ENCODE measurements at regions not wholly inside any gene's neighbourhood (a gene's known extent, or its start where the extent isn't known, plus 50 kb on each side); places are given as distances from the start of the nearest gene placed in this dataset.
"Not testable (repeated sequence)": the region's sequence is repeated elsewhere in the genome, so short reads cannot be mapped to it uniquely, and the experiment has no call there.

DNA sequence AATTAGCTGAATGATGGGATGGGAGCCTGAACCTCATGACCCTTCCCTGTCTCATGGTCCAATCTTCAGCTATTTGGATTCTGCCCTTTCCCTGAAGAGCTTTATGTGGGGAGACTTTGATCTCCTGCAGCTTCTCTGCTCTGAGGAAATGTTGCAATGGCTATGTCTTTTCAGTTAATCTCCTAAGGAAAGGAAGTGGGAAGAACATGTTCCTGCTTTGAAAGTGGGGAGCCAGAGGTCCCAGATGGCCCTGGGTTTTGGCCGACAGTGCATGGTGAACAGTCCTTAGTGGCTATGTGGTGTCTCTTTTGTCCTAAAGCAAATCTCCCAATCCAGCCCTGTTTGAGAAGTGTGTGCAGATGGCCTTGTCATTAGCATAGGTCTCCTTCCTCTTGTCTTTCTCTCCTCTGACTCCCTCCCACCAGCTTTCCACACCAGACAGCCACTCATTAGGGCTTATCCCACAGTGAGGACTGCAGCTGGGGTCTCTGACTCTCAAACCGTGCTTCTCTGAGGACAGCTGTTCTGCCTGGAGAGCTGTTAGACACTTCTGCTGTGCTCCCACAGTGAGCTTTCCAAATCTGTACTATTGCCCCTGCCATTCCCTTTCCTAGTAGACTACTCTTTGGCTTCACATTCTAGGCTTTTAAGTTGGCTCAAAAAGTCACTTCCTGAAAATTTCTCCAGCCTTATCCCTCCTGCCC lies 365.8 kb upstream of the UMPS start:
- Histone ChIP-seq H3K4me3 (ENCODE audit: low read depth, low read length) (no peak overlapping the region), H3K36me3 (ENCODE audit: insufficient read depth) (no peaks in the 10 kb centered on the region), H3K4me1 (ENCODE audit: insufficient read depth) (no peaks in the 10 kb centered on the region), H3K27ac (ENCODE audit: low read depth) (no peak overlapping the region)
- WGBS: 77% methylated on average over 2 of the region's 2 CpGs
- DNase-seq (ENCODE audit: extremely low spot score): no peak

DNA sequence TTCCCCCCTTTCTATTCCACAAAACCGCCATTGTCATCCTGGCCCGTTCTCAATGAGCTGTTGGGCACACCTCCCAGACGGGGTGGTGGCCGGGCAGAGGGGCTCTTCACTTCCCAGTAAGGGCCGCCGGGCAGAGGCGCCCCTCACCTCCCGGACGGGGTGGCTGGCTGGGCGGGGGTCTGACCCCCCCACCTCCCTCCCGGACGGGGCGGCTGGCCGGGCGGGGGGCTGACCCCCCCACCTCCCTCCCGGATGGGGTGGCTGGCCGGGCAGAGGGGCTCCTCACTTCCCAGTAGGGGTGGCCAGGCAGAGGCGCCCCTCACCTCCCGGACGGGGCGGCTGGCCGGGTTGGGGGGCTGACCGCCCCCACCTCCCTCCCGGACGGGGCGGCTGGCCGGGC lies 363.6 kb upstream of the UMPS start:
- not testable (repeated sequence) for H3K36me3 ChIP-seq (ENCODE audit: insufficient read depth); DNase-seq (ENCODE audit: extremely low spot score); H3K27ac ChIP-seq (ENCODE audit: low read depth); H3K4me3 ChIP-seq (ENCODE audit: low read depth, low read length); H3K4me1 ChIP-seq (ENCODE audit: insufficient read depth)
- WGBS: 95% methylated on average over 14 of the region's 27 CpGs

DNA sequence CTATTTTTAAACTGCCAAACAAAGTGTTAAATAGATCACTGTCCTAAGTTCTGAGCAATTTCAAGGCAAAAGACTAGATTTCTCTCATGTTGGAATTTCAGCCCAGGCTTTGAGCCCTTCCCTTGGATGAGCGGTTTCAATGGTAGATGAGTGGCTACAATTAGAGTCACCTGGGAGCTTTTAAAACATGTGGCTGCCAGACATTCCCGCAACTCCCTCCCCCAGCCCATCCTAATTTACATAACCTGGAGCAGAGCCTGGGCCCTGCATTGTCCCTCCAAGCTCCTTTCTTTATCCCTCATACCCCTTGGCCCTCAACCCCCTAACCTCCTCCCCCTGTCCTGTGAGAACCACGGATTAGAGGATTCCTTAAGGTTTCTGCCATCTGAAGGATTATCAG lies 357.5 kb upstream of the UMPS start:
- no peak overlapping the region for H3K27ac ChIP-seq (ENCODE audit: low read depth)
- H3K4me1 ChIP-seq (ENCODE audit: insufficient read depth): no peaks in the 10 kb centered on the region
- no peaks in the 10 kb centered on the region for H3K36me3 ChIP-seq (ENCODE audit: insufficient read depth)
- WGBS: 72% methylated on average over 3 of the region's 3 CpGs
- H3K4me3 ChIP-seq (ENCODE audit: low read depth, low read length): no peak overlapping the region
- no peak for DNase-seq (ENCODE audit: extremely low spot score)

DNA sequence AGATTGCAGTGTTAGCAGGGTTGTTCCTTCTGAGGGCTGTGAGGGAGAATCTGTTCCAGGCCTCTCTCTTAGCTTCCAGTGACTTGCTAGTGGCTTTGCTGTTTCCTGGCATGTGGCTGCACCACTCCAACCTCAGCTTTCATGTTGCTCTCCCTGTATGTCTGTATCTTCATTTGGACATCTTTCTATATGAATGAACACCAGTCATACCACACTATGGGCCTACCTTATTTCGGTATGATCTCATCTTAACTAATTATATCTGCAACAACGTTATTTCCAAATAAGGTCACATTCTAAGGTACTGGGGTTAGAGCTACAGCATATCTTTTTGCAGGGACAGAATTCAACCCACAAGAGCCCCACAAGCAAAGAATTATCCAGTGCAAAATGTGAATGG lies 356.7 kb upstream of the UMPS start:
- 86% methylated on average over 2 of the region's 2 CpGs for WGBS
- Histone ChIP-seq H3K27ac (ENCODE audit: low read depth) (no peak overlapping the region), H3K4me1 (ENCODE audit: insufficient read depth) (no peaks in the 10 kb centered on the region), H3K36me3 (ENCODE audit: insufficient read depth) (no peaks in the 10 kb centered on the region), H3K4me3 (ENCODE audit: low read depth, low read length) (no peak overlapping the region)
- DNase-seq (ENCODE audit: extremely low spot score): no peak

GRCh38 chr3:124374583-124374982 lies 355.7 kb upstream of the UMPS start:
- Histone ChIP-seq H3K4me3 (ENCODE audit: low read depth, low read length) (no peak overlapping the region), H3K36me3 (ENCODE audit: insufficient read depth) (no peaks in the 10 kb centered on the region), H3K4me1 (ENCODE audit: insufficient read depth) (no peaks in the 10 kb centered on the region), H3K27ac (ENCODE audit: low read depth) (no peak overlapping the region)
- WGBS: 81% methylated on average over 3 of the region's 3 CpGs
- no peak for DNase-seq (ENCODE audit: extremely low spot score)

DNA sequence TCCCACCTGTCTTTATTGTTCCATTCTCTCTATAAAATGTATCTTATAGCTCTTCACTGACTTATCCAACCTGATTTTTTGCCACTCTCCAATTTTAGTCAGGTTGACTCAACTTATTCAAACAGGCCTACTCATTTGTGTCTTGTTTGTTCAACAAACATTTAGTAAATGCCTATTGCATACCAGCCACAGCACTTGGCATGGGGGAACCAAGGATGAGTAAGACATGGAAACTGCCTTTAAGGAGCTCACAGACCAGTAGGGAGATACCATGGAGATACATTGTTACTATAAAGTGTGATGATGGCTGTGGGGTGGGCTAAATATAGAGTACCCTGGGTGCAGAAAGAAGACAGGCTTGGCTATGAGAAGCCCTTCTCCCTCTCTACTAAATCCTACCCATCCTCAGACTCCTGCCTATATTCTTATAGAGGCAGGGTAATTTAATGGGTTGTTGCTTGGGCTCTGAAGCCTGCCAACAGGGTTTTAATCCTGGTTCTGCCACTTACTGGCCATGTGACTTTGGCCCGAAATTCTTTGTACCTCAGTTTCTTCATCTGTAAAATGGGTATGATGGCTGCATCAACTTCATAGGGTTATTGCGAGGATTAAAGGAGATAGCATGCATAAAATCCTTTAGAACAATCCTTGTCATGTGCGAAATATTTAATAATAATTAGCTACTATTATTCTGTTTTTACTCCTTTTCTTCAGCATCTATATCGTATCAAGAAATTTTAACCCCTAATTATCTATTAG lies 348.5 kb upstream of the UMPS start:
- WGBS: 95% methylated on average over 4 of the region's 4 CpGs
- Histone ChIP-seq H3K36me3 (ENCODE audit: insufficient read depth) (no peaks in the 10 kb centered on the region), H3K4me1 (ENCODE audit: insufficient read depth) (no peaks in the 10 kb centered on the region), H3K27ac (ENCODE audit: low read depth) (no peak overlapping the region), H3K4me3 (ENCODE audit: low read depth, low read length) (no peak overlapping the region)
- no peak for DNase-seq (ENCODE audit: extremely low spot score)

GRCh38 chr3:124383051-124383450 lies 347.2 kb upstream of the UMPS start:
- Histone ChIP-seq H3K4me3 (ENCODE audit: low read depth, low read length) (no peak overlapping the region), H3K27ac (ENCODE audit: low read depth) (no peak overlapping the region), H3K36me3 (ENCODE audit: insufficient read depth) (no peaks in the 10 kb centered on the region), H3K4me1 (ENCODE audit: insufficient read depth) (no peaks in the 10 kb centered on the region)
- no peak for DNase-seq (ENCODE audit: extremely low spot score)
- WGBS: 60% methylated on average over 4 of the region's 4 CpGs

GRCh38 chr3:124383846-124384466 lies 346.3 kb upstream of the UMPS start:
- 55% methylated on average over 6 of the region's 6 CpGs for WGBS
- Histone ChIP-seq H3K27ac (ENCODE audit: low read depth) (no peak overlapping the region), H3K4me3 (ENCODE audit: low read depth, low read length) (no peak overlapping the region), H3K36me3 (ENCODE audit: insufficient read depth) (no peaks in the 10 kb centered on the region), H3K4me1 (ENCODE audit: insufficient read depth) (no peaks in the 10 kb centered on the region)
- no peak for DNase-seq (ENCODE audit: extremely low spot score)

GRCh38 chr3:124384527-124384926 lies 345.7 kb upstream of the UMPS start:
- no peak for DNase-seq (ENCODE audit: extremely low spot score)
- WGBS: 80% methylated on average over 19 of the region's 19 CpGs
- no peak overlapping the region for H3K4me3 ChIP-seq (ENCODE audit: low read depth, low read length)
- no peak overlapping the region for H3K27ac ChIP-seq (ENCODE audit: low read depth)
- no peaks in the 10 kb centered on the region for H3K4me1 ChIP-seq (ENCODE audit: insufficient read depth)
- H3K36me3 ChIP-seq (ENCODE audit: insufficient read depth): no peaks in the 10 kb centered on the region

- H3K4me1 ChIP-seq (ENCODE audit: insufficient read depth): no peaks in the 10 kb centered on the region
- WGBS: 39% methylated on average over 2 of the region's 2 CpGs
- no peak overlapping the region for H3K27ac ChIP-seq (ENCODE audit: low read depth)
- no peaks in the 10 kb centered on the region for H3K36me3 ChIP-seq (ENCODE audit: insufficient read depth)
- DNase-seq (ENCODE audit: extremely low spot score): no peak
- H3K4me3 ChIP-seq (ENCODE audit: low read depth, low read length): no peak overlapping the region
These were observed 344.3 kb upstream of the UMPS start for GRCh38 chr3:124385996-124386395.

DNA sequence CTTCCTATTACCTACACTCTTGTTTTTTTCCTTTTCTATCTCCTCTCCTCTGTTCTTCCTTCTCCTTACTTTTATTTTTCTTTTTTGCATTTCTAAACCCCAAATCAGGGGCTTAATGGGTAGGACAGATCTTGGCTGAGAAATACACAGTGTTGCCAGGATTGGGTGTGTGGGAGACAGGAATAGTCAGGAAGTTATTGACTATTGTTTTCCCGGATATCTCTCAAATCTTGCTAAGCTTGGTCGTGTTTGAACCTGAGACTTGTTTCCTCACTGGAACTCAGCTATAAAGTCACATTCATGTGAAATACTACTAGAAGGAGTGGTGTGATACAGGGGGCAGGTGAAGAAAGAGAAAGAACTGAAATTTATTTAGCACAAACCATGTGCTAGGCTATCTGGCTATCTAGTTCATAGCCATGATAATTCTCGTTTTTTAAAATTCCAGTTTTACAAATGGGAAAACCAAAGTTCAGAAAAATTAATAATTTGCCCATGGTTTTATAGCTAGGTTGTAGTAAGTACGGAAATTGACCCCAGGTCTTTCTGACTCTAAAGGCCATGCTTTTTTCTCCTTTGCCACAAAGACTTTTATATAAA lies 343.2 kb upstream of the UMPS start:
- Histone ChIP-seq H3K4me1 (ENCODE audit: insufficient read depth) (no peaks in the 10 kb centered on the region), H3K27ac (ENCODE audit: low read depth) (no peak overlapping the region), H3K36me3 (ENCODE audit: insufficient read depth) (no peaks in the 10 kb centered on the region), H3K4me3 (ENCODE audit: low read depth, low read length) (no peak overlapping the region)
- no peak for DNase-seq (ENCODE audit: extremely low spot score)
- WGBS: 80% methylated on average over 4 of the region's 4 CpGs

DNA sequence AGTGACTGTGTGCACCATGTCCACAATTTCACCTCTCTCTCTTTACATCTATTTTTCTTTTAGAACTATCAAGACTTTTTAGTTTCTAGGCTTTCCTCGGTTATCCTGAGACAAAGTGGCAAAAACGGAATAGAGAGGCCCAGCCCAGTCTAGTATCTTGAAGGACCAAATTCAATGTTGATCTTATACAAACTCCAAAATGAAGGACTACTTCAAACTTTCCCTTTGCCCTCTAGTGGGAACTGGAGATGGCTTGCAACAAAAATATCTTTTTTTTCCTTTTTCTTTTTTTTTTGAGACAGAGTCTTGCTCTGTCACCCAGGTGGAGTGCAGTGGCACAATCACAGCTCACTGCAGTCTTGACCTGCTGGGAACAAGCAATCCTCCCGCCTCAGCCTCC lies 338.5 kb upstream of the UMPS start:
- no peaks in the 10 kb centered on the region for H3K36me3 ChIP-seq (ENCODE audit: insufficient read depth)
- DNase-seq (ENCODE audit: extremely low spot score): no peak
- H3K4me3 ChIP-seq (ENCODE audit: low read depth, low read length): no peak overlapping the region
- H3K27ac ChIP-seq (ENCODE audit: low read depth): no peak overlapping the region
- WGBS: 95% methylated on average over 3 of the region's 3 CpGs
- H3K4me1 ChIP-seq (ENCODE audit: insufficient read depth): no peaks in the 10 kb centered on the region

- Histone ChIP-seq H3K36me3 (ENCODE audit: insufficient read depth) (no peaks in the 10 kb centered on the region), H3K27ac (ENCODE audit: low read depth) (no peak overlapping the region), H3K4me1 (ENCODE audit: insufficient read depth) (no peaks in the 10 kb centered on the region), H3K4me3 (ENCODE audit: low read depth, low read length) (no peak overlapping the region)
- 72% methylated on average over 2 of the region's 2 CpGs for WGBS
- no peak for DNase-seq (ENCODE audit: extremely low spot score)
These were observed 336.9 kb upstream of the UMPS start for GRCh38 chr3:124393340-124393739.

DNA sequence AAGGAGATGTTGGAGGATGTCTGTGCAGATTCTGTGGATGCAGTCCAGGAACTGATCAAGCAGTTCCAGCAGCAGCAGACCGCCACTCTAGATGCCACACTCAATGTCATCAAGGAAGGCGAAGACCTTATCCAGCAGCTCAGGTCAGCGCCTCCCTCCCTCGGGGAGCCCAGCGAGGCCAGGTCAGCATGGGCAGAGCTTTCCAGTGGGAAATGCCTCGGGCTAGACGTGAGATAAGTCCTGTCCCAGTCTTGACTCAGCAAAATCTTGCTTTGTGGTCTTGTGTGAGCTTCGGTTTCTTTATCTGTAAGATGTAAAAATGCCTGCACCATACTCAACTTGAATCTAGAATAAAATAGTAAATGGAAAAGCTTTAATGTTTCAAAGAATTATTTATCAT lies 335.1 kb upstream of the UMPS start:
- Histone ChIP-seq H3K27ac (ENCODE audit: low read depth) (no peak overlapping the region), H3K4me3 (ENCODE audit: low read depth, low read length) (no peak overlapping the region), H3K36me3 (ENCODE audit: insufficient read depth) (no peaks in the 10 kb centered on the region), H3K4me1 (ENCODE audit: insufficient read depth) (no peaks in the 10 kb centered on the region)
- WGBS: 80% methylated on average over 8 of the region's 8 CpGs
- DNase-seq (ENCODE audit: extremely low spot score): no peak

Data from urinary bladder (tissue), 3 donors.